GM12864 (cell line): ENCODE measurements at regions not wholly inside any gene's neighbourhood (a gene's known extent, or its start where the extent isn't known, plus 50 kb on each side); places are given as distances from the start of the nearest gene placed in this dataset.

Source experiments
- DNase-seq: peaks from one replicate; pipeline ENCODE4 v3.0.0-alpha.2; 2011; ENCODE audit warnings: low read depth
- H3K4me3 ChIP-seq: 2 replicates; pipeline ENCODE4 v1.5.1; 2011; ENCODE audit warnings: mild to moderate bottlenecking, low read depth, low read length, control low read depth
- TF ChIP-seq, protein P1 (sequence below): IDR thresholded peaks from 2 replicates; pipeline ENCODE4 v1.5.1; 2011; ENCODE audit warnings: low read depth, mild to moderate bottlenecking, moderate library complexity, low read length, control low read depth, inconsistent platforms; ENCODE audit errors: missing control alignments

DNA sequence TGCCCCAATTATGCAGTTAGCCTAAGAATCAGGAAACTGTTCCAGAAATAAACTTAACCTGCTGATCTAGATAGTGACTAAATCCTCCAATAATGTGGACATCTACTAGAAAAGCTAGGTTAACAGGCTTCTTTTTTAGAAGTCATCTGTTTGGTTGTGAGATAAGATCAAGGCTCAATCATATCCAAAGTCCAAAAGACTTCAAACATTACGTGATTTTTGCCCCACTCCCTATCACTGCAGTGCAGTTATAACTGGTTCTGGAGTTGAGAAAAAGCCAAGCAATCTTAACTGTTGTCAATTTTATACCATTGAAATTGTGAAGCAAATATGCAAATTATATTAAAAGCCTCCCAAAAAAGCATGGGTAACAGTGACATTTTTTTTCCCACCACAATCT is 781.4 kb downstream of the KLHL13 start:
- TF ChIP-seq, protein P1, sequence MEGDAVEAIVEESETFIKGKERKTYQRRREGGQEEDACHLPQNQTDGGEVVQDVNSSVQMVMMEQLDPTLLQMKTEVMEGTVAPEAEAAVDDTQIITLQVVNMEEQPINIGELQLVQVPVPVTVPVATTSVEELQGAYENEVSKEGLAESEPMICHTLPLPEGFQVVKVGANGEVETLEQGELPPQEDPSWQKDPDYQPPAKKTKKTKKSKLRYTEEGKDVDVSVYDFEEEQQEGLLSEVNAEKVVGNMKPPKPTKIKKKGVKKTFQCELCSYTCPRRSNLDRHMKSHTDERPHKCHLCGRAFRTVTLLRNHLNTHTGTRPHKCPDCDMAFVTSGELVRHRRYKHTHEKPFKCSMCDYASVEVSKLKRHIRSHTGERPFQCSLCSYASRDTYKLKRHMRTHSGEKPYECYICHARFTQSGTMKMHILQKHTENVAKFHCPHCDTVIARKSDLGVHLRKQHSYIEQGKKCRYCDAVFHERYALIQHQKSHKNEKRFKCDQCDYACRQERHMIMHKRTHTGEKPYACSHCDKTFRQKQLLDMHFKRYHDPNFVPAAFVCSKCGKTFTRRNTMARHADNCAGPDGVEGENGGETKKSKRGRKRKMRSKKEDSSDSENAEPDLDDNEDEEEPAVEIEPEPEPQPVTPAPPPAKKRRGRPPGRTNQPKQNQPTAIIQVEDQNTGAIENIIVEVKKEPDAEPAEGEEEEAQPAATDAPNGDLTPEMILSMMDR, result no peak
- DNase-seq, result no peak
- H3K4me3 ChIP-seq, result no peak overlapping the region

DNA sequence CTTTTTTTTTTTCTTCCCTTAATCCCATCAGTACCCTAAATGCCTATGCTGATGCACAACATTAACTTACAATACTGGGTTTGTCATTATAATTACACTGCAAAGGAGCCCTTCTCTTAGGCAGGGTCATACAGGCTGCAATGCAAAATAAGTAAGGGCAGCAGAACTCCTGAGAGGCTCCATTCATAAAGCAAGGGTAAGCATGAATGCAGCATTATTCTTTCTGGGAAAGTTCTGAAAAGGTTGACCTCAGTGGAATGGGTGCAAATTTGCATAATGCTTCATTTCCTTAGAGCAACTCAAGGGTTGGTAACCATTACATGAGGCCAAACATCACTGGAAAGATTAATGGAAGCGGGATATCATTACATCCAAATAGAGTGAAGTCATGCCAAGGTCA is 789.2 kb downstream of the KLHL13 start:
- H3K4me3 ChIP-seq, result no peak overlapping the region
- TF ChIP-seq, protein P1, result no peak
- no peak for DNase-seq

DNA sequence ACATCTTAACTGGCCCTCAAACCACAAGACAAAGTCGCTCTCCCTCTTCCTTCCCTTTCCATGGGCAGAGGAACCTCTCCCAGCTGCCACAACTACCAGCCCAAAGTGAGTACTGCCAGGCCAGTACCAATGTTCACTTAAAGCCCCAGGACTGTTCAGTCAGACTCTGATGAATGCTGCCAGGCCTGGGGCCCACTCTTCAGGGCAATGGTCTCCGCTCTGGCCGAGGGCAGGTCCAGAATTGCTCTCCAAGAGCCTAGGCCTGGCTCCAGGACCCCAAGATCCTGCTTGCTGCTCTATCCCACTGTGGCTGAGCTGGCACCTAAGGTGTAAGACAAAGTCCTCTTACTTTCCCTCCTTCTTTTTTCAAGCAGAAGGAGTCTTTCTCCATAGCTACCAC is 790.9 kb downstream of the KLHL13 start:
- TF ChIP-seq, protein P1, result no peak
- no peak overlapping the region for H3K4me3 ChIP-seq
- DNase-seq, result no peak

DNA sequence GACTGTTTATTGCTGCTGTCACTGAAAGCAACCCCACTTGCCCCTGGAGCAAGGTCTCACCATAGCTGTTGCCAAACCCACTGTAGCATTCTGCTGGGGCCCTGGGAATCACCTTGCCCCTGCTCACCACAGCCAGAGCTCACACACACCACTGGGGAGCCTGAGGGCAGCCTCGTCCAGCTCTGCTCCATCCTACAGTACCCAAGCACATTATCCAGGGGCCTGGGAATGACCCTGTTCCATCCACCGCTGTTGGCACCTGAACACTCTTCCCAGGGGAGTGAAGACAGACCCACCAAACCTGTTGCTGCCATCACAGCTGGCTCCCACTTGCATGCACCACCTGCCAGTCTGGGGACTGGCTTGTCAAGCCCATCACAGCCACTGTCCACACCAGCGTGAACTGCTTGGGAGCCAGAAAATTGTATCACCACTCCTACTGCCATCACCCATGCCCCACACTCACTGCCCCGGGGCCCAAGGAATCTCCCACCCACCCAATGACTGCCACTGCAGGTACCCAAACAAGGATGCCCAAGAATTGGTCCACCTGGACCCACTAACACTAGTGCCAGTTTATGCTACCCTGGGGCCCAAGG is 811.3 kb downstream of the KLHL13 start:
- no peak for DNase-seq
- TF ChIP-seq, protein P1, result no peak
- no peak overlapping the region for H3K4me3 ChIP-seq

DNA sequence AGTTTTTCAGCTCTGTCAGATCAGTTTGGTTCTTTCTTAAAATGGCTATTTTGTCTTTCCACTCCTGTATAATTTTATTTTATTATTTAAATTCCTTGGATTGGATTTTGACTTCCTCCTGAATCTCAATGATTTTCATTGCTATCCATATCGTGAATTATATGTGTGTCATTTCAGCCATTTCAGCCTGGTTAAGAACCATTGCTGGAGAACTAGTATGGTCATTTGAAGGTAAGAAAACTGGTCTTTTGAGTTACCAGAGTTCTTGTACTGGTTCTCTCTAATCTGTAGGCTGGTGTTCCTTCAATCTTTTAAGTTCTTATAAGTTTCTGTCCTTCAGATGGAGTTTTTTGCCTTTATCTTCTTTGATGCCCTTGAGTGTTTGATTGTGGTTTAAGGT is 815.5 kb downstream of the KLHL13 start:
- TF ChIP-seq, protein P1, result no peak

DNA sequence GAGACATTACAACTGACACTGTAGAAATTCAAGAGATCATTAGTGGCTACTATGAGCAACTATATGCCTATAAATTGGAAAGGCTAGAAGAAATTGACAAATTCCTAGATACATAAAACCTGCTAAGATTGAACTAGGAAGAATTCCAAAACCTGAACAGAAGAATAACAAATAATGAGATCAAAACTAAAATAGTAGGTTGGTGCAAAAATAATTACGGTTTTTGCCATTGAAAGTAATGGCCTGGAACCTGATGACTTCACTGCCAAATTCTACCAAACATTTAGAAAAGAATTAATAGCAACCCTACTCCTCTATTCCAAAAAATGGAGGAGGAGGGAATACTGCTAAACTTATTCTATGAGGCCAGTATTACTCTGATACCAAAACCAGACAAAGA is 824.9 kb downstream of the KLHL13 start:
- DNase-seq, result no peak
- no peak overlapping the region for H3K4me3 ChIP-seq
- TF ChIP-seq, protein P1, result no peak

More for the DNA sequence above, 815.5 kb downstream of the KLHL13 start:
- H3K4me3 ChIP-seq, result no peak overlapping the region
- DNase-seq, result no peak

DNA sequence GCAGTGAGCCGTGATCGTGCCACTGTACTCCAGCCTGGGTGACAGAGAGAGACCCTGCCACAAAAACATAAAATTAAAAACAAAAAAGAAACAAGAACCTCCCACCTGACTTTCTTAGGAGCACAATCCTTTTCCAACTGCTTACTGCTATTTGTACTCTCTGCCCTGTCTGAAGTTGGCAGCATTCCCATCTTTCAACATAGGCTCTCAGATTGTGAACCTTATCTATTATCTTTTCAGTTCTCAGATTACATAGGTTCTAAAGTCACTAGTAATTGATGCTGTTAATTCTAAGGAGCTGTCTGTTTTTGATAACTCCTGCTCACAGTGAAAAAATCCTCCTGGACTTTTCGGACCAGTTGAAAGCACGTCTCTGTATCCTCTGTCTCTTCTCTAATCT is 812.2 kb upstream of the CT83 start:
- no peak for DNase-seq
- TF ChIP-seq, protein P1, result no peak
- no peak overlapping the region for H3K4me3 ChIP-seq
